ENCODE measurements at regions not wholly inside any gene's neighbourhood (a gene's known extent, or its start where the extent isn't known, plus 50 kb on each side); places are given as distances from the start of the nearest gene placed in this dataset.

GRCh38 chr5:173741729-173742431, 125.4 kb upstream of the BOD1 start:
- DNase-seq (no peak), ATAC-seq (ENCODE audit: low read depth) (no peak)
- Histone ChIP-seq H3K9me1 (ENCODE audit: insufficient read depth, low read length) (peaks cover 4% of the 10 kb centered on the region; the same call in 1 of the 2 replicates), H3K18ac (ENCODE audit: low read depth, low read length) (no peak overlapping the region), H3K4ac (ENCODE audit: low read depth, low read length) (no peak overlapping the region), H3K27ac (ENCODE audit: insufficient read depth, low read length) (no peak overlapping the region), H2AK5ac (ENCODE audit: low read depth, low read length) (no peak overlapping the region), H3K4me1 (ENCODE audit: control insufficient read depth, insufficient read depth, low read length) (peaks cover 3% of the 10 kb centered on the region; the same call in 1 of the 2 replicates), H2BK120ac (ENCODE audit: low read depth, low read length) (no peak overlapping the region), H4K5ac (ENCODE audit: low read depth, low read length) (no peak overlapping the region), H3K9ac (ENCODE audit: low read depth, low read length) (no peak overlapping the region), H3K23ac (ENCODE audit: low read depth, low read length) (no peak overlapping the region), H2AFZ (replicated peaks; ENCODE audit: low read length, poor library complexity) (no peak overlapping the region), H2AK9ac (replicated peaks; ENCODE audit: low read depth, low read length, poor library complexity) (peak overlapping the region; percentile 6), H4K91ac (ENCODE audit: insufficient read depth, low read depth, low read length) (no peak overlapping the region), H3K9me3 (ENCODE audit: control insufficient read depth, insufficient read depth, low read length) (no peaks in the 10 kb centered on the region), H3K4me2 (ENCODE audit: low read depth, low read length) (no peak overlapping the region), H3K27me3 (ENCODE audit: control insufficient read depth, insufficient read depth, low read length) (no peaks in the 10 kb centered on the region; the same call in 1 of the 2 replicates), H2BK15ac (ENCODE audit: low read depth, low read length) (no peak overlapping the region), H2BK20ac (ENCODE audit: low read depth, low read length) (no peak overlapping the region), H2BK5ac (ENCODE audit: low read depth, low read length, poor library complexity, severe bottlenecking) (no peak overlapping the region), H3K36me3 (ENCODE audit: control insufficient read depth, insufficient read depth, low read length) (no peaks in the 10 kb centered on the region), H4K8ac (ENCODE audit: low read depth in 2 of 2, low read length in 2 of 2) (no peak overlapping the region), H3K56ac (ENCODE audit: extremely low read depth, insufficient read depth, low read length) (no peak overlapping the region), H3K14ac (replicated peaks; ENCODE audit: low read depth, low read length) (no peak overlapping the region), H3K79me1 (ENCODE audit: low read depth in 1 of 2, low read length in 2 of 2) (no peaks in the 10 kb centered on the region), H4K20me1 (ENCODE audit: insufficient read depth, low read length) (no peaks in the 10 kb centered on the region), H3K4me3 (ENCODE audit: insufficient read depth, low read depth, low read length) (no peak overlapping the region)
- ChIA-PET CTCF (interaction anchor here (0.6 kb wide), 1 partner anchor 826 kb away, joined by 4 read pairs; no protein-coding TSS in a partner anchor), POLR2A (ENCODE audit: unreplicated experiment) (no interaction called here)
- BruUV-seq (replicated peaks): no TSS peak
- whole genome bisulfite sequencing, 2 experiments (ENCODE audit: extremely low coverage in 2 of 2, insufficient read length in 1 of 2): 100% methylated on average over 1 of the region's 5 CpGs; no CpG with 5 or more reads in 1 of the 2 experiments
- in situ Hi-C loops (cut with MboI; ENCODE audit: low sequenced_read_pairs) (no loop called here), intact Hi-C loops (cut with micrococcal nuclease) (no loop called here), dilution Hi-C loops (cut with HindIII; ENCODE audit: low sequenced_read_pairs, unreplicated experiment) (no loop called here)
- TF ChIP-seq ELK1 (IDR thresholded peaks at IDR 0.05; ENCODE audit: borderline replicate concordance, low read depth, low read length): no peak
- no peak for TF ChIP-seq RAD21 (IDR thresholded peaks at IDR 0.05; ENCODE audit: low read length)
- TF ChIP-seq CEBPB (IDR thresholded peaks at IDR 0.05; ENCODE audit: low read depth, low read length): no peak
- TF ChIP-seq RCOR1 (IDR thresholded peaks at IDR 0.05; ENCODE audit: insufficient replicate concordance, low read length): no peak
- TF ChIP-seq CHD1 (IDR thresholded peaks at IDR 0.05; ENCODE audit: low read depth, low read length): no peak
- TF ChIP-seq BHLHE40 (IDR thresholded peaks at IDR 0.05; ENCODE audit: low read depth, low read length): no peak
- no peak for TF ChIP-seq SMC3 (IDR thresholded peaks at IDR 0.05; ENCODE audit: low read depth, low read length)
- TF ChIP-seq FOS (IDR thresholded peaks at IDR 0.05; ENCODE audit: low read depth, low read length): no peak
